Naive thymus-derived CD4-positive, alpha-beta T cell (primary cell): ENCODE measurements at regions not wholly inside any gene's neighbourhood (a gene's known extent, or its start where the extent isn't known, plus 50 kb on each side); places are given as distances from the start of the nearest gene placed in this dataset.

Experiments used
- ATAC-seq: fragments of 150-1000 bp; cut with Tn5 transposase; 2 replicates; pipeline ENCODE4 v1.10.0; 2021; ENCODE audit warnings: mild to moderate bottlenecking, moderate library complexity
- CTCF ChIA-PET: fragments of 350-600 bp; sonication (Branson Sonifier 250); formaldehyde crosslinking; loops from one replicate; lab custom pipeline; 2021; ENCODE audit warnings: antibody characterized with exemption; lab: Charles Lee
- POLR2A ChIA-PET: fragments of 350-600 bp; sonication (Branson Sonifier 250); formaldehyde crosslinking; loops from one replicate; lab custom pipeline; 2021; ENCODE audit warnings: antibody characterized with exemption, inconsistent platforms; lab: Charles Lee
- DNase-seq, 9 donors: peaks; one replicate each; pipeline versions ENCODE4 v3.0.0 to v3.0.0-alpha.2; 2020 to 2022; ENCODE audit warnings: mixed read lengths in 1 of 9
- H3K27ac ChIP-seq: one replicate; pipeline ENCODE4 v1.7.0; 2013; ENCODE audit warnings: mild to moderate bottlenecking, low read depth, low read length, moderate library complexity
- H3K27me3 ChIP-seq, 2 donors: one replicate each; pipeline ENCODE4 v1.7.0; 2013; ENCODE audit warnings: low read length in 2 of 2, mild to moderate bottlenecking in 2 of 2, moderate library complexity in 2 of 2; ENCODE audit not compliant: control insufficient read depth in 2 of 2, insufficient read depth in 2 of 2
- H3K36me3 ChIP-seq, 3 experiments: 1 replicate in 2 of 3; 2 replicates in 1 of 3; pipeline ENCODE4 v1.7.0; 2013; ENCODE audit warnings: low read length in 3 of 3, mild to moderate bottlenecking in 3 of 3, moderate library complexity in 1 of 3; ENCODE audit not compliant: insufficient read depth in 3 of 3, control insufficient read depth in 2 of 3
- H3K4me1 ChIP-seq, 2 donors: one replicate each; pipeline ENCODE4 v1.7.0; 2013; ENCODE audit warnings: low read length in 2 of 2, mild to moderate bottlenecking in 2 of 2, moderate library complexity in 1 of 2; ENCODE audit not compliant: control insufficient read depth in 2 of 2, insufficient read depth in 2 of 2
- H3K4me3 ChIP-seq: 2 replicates; pipeline ENCODE4 v1.7.0; 2013; ENCODE audit warnings: mild to moderate bottlenecking, low read length
- H3K9me3 ChIP-seq, 3 experiments: 1 replicate in 2 of 3; 2 replicates in 1 of 3; pipeline ENCODE4 v1.7.0; 2013; ENCODE audit warnings: low read length in 3 of 3; ENCODE audit not compliant: control insufficient read depth in 2 of 3
- H3K27ac Mint-ChIP-seq, 9 donors: one replicate each; pipeline ENCODE4 v1.8.0; 2020 to 2022; ENCODE audit warnings: mixed read lengths in 9 of 9, mild to moderate bottlenecking in 8 of 9, moderate library complexity in 5 of 9, inconsistent platforms in 2 of 9
- H3K27me3 Mint-ChIP-seq, 5 donors: one replicate each; pipeline ENCODE4 v1.8.0; 2021 to 2022; ENCODE audit warnings: mixed read lengths in 5 of 5, mild to moderate bottlenecking in 1 of 5
- H3K36me3 Mint-ChIP-seq, 5 donors: one replicate each; pipeline ENCODE4 v1.8.0; 2020 to 2022; ENCODE audit warnings: mixed read lengths in 5 of 5, mild to moderate bottlenecking in 3 of 5, inconsistent platforms in 1 of 5
- H3K4me1 Mint-ChIP-seq, 7 donors: one replicate each; pipeline ENCODE4 v1.8.0; 2020 to 2022; ENCODE audit warnings: mixed read lengths in 7 of 7, mild to moderate bottlenecking in 3 of 7, inconsistent platforms in 1 of 7
- H3K4me3 Mint-ChIP-seq, 10 donors: one replicate each; pipeline ENCODE4 v1.8.0; 2020 to 2022; ENCODE audit warnings: mild to moderate bottlenecking in 10 of 10, mixed read lengths in 10 of 10, moderate library complexity in 6 of 10, inconsistent platforms in 2 of 10
- H3K9me3 Mint-ChIP-seq, 11 donors: one replicate each; pipeline ENCODE4 v1.8.0; 2020 to 2022; ENCODE audit warnings: mixed read lengths in 11 of 11, mild to moderate bottlenecking in 4 of 11, inconsistent platforms in 1 of 11, moderate library complexity in 1 of 11
- intact Hi-C, 2 donors: fragments of 100-400 bp; cut with micrococcal nuclease; formaldehyde crosslinking; loops; one replicate each; pipeline ENCODE4 v1.15.1; 2023

- ATAC-seq (no peak), DNase-seq (no peak)
- Mint-ChIP-seq H3K27me3 (peaks cover 0 to 23% (median 9%) of the 10 kb centered on the region in 5 donors), H3K9me3 (peaks cover 0 to 4% (median 0%) of the 10 kb centered on the region in 11 donors), H3K27ac (no peak overlapping the region), H3K4me3 (no peak overlapping the region), H3K4me1 (no peaks in the 10 kb centered on the region), H3K36me3 (no peaks in the 10 kb centered on the region)
- CTCF ChIA-PET: no interaction called here
- no peaks in the 10 kb centered on the region for H3K27me3 ChIP-seq
- H3K4me1 ChIP-seq: no peaks in the 10 kb centered on the region
- intact Hi-C loops: no loop called here
- H3K9me3 ChIP-seq: no peaks in the 10 kb centered on the region
- POLR2A ChIA-PET: no interaction called here
- no peak overlapping the region for H3K27ac ChIP-seq
- no peaks in the 10 kb centered on the region for H3K36me3 ChIP-seq
- H3K4me3 ChIP-seq: no peak overlapping the region
These were observed 1106.2 kb upstream of the CELF2 start for GRCh38 chr10:9911488-9911887.

- Histone ChIP-seq H3K36me3 (no peaks in the 10 kb centered on the region), H3K27ac (no peak overlapping the region), H3K9me3 (no peaks in the 10 kb centered on the region), H3K27me3 (no peaks in the 10 kb centered on the region), H3K4me3 (no peak overlapping the region), H3K4me1 (no peaks in the 10 kb centered on the region)
- intact Hi-C loops: no loop called here
- Mint-ChIP-seq H3K4me3 (no peak overlapping the region), H3K36me3 (no peaks in the 10 kb centered on the region), H3K27ac (no peak overlapping the region), H3K9me3 (peaks cover 0 to 4% (median 0%) of the 10 kb centered on the region in 11 donors), H3K4me1 (no peaks in the 10 kb centered on the region), H3K27me3 (peaks cover 0 to 14% (median 4%) of the 10 kb centered on the region in 5 donors)
- ATAC-seq: no peak
- ChIA-PET CTCF (interaction anchor here (0.5 kb wide), 1 partner anchor 9 kb away, joined by 3 read pairs; no protein-coding TSS in a partner anchor), POLR2A (no interaction called here)
- DNase-seq: no peak
These were observed 1103.7 kb upstream of the CELF2 start for GRCh38 chr10:9913876-9914514.

- no peak overlapping the region for H3K27ac Mint-ChIP-seq
- H3K9me3 Mint-ChIP-seq: peaks cover 0 to 11% (median 0%) of the 10 kb centered on the region in 11 donors
- no peaks in the 10 kb centered on the region for H3K36me3 Mint-ChIP-seq
- POLR2A ChIA-PET: no interaction called here
- DNase-seq (no peak), ATAC-seq (no peak)
- intact Hi-C loops: no loop called here
- H3K27me3 Mint-ChIP-seq: peaks cover 0 to 33% (median 17%) of the 10 kb centered on the region in 5 donors
- Histone ChIP-seq H3K9me3 (no peaks in the 10 kb centered on the region), H3K27ac (no peak overlapping the region), H3K4me1 (no peaks in the 10 kb centered on the region), H3K36me3 (no peaks in the 10 kb centered on the region), H3K27me3 (no peaks in the 10 kb centered on the region), H3K4me3 (no peak overlapping the region)
- H3K4me3 Mint-ChIP-seq: no peak overlapping the region
- no peaks in the 10 kb centered on the region for H3K4me1 Mint-ChIP-seq
- CTCF ChIA-PET: no interaction called here
These were observed 1096.1 kb upstream of the CELF2 start for GRCh38 chr10:9921544-9921943.

GRCh38 chr10:9922126-9922870 is 1095.4 kb upstream of the CELF2 start:
- POLR2A ChIA-PET: no interaction called here
- Mint-ChIP-seq H3K36me3 (no peaks in the 10 kb centered on the region), H3K27ac (no peak overlapping the region), H3K4me3 (no peak overlapping the region), H3K9me3 (peaks cover 0 to 11% (median 0%) of the 10 kb centered on the region in 11 donors), H3K27me3 (peaks cover 0 to 33% (median 13%) of the 10 kb centered on the region in 5 donors), H3K4me1 (no peaks in the 10 kb centered on the region)
- CTCF ChIA-PET: no interaction called here
- no peak overlapping the region for H3K4me3 ChIP-seq
- ATAC-seq: no peak
- intact Hi-C loops: no loop called here
- no peaks in the 10 kb centered on the region for H3K27me3 ChIP-seq
- no peaks in the 10 kb centered on the region for H3K4me1 ChIP-seq
- DNase-seq: no peak
- H3K36me3 ChIP-seq: no peaks in the 10 kb centered on the region
- no peaks in the 10 kb centered on the region for H3K9me3 ChIP-seq
- H3K27ac ChIP-seq: no peak overlapping the region

- H3K27me3 Mint-ChIP-seq: peaks cover 0 to 28% (median 13%) of the 10 kb centered on the region in 5 donors
- DNase-seq (no peak), ATAC-seq (no peak)
- no peaks in the 10 kb centered on the region for H3K36me3 Mint-ChIP-seq
- POLR2A ChIA-PET: no interaction called here
- H3K4me1 Mint-ChIP-seq: no peaks in the 10 kb centered on the region
- Histone ChIP-seq H3K4me3 (no peak overlapping the region), H3K4me1 (no peaks in the 10 kb centered on the region), H3K36me3 (no peaks in the 10 kb centered on the region), H3K27ac (no peak overlapping the region), H3K9me3 (no peaks in the 10 kb centered on the region), H3K27me3 (no peaks in the 10 kb centered on the region)
- no peak overlapping the region for H3K27ac Mint-ChIP-seq
- intact Hi-C loops: no loop called here
- CTCF ChIA-PET: no interaction called here
- H3K4me3 Mint-ChIP-seq: no peak overlapping the region
- H3K9me3 Mint-ChIP-seq: peaks cover 0 to 10% (median 0%) of the 10 kb centered on the region in 11 donors
These were observed 1091.7 kb upstream of the CELF2 start for GRCh38 chr10:9926003-9926402.

GRCh38 chr10:9926881-9927280 is 1090.8 kb upstream of the CELF2 start:
- Mint-ChIP-seq H3K36me3 (no peaks in the 10 kb centered on the region), H3K9me3 (peaks cover 0 to 5% (median 0%) of the 10 kb centered on the region in 11 donors), H3K4me3 (no peak overlapping the region), H3K27me3 (peaks cover 0 to 20% (median 7%) of the 10 kb centered on the region in 5 donors), H3K4me1 (no peaks in the 10 kb centered on the region), H3K27ac (no peak overlapping the region)
- ATAC-seq (no peak), DNase-seq (no peak)
- ChIA-PET POLR2A (no interaction called here), CTCF (no interaction called here)
- intact Hi-C loops: no loop called here
- Histone ChIP-seq H3K36me3 (no peaks in the 10 kb centered on the region), H3K9me3 (no peaks in the 10 kb centered on the region), H3K27me3 (no peaks in the 10 kb centered on the region), H3K4me3 (no peak overlapping the region), H3K4me1 (no peaks in the 10 kb centered on the region), H3K27ac (no peak overlapping the region)

- H3K4me1 Mint-ChIP-seq: no peaks in the 10 kb centered on the region
- H3K27me3 Mint-ChIP-seq: peaks cover 0 to 24% (median 0%) of the 10 kb centered on the region in 5 donors
- H3K27ac Mint-ChIP-seq: no peak overlapping the region
- H3K9me3 ChIP-seq: no peaks in the 10 kb centered on the region
- DNase-seq (no peak), ATAC-seq (no peak)
- no peaks in the 10 kb centered on the region for H3K27me3 ChIP-seq
- ChIA-PET POLR2A (no interaction called here), CTCF (no interaction called here)
- intact Hi-C loops: no loop called here
- H3K36me3 Mint-ChIP-seq: no peaks in the 10 kb centered on the region
- H3K27ac ChIP-seq: no peak overlapping the region
- H3K9me3 Mint-ChIP-seq: peaks cover 0 to 4% (median 0%) of the 10 kb centered on the region in 11 donors
- H3K4me1 ChIP-seq: no peaks in the 10 kb centered on the region
- no peak overlapping the region for H3K4me3 Mint-ChIP-seq
- H3K36me3 ChIP-seq: no peaks in the 10 kb centered on the region
- no peak overlapping the region for H3K4me3 ChIP-seq
These were observed 1078.0 kb upstream of the CELF2 start for GRCh38 chr10:9939716-9940115.
